GM19351 (cell line): ENCODE measurements at regions not wholly inside any gene's neighbourhood (a gene's known extent, or its start where the extent isn't known, plus 50 kb on each side); places are given as distances from the start of the nearest gene placed in this dataset.
A peak's percentile ranks its signal among the peaks of the same experiment; 100 is the strongest.

Source experiments
- ATAC-seq: cut with Tn5 transposase; IDR thresholded peaks from one replicate; pipeline ENCODE4 v1.9.1; 2021; ENCODE audit warnings: mild to moderate bottlenecking, moderate library complexity; ENCODE audit not compliant: unreplicated experiment

GRCh38 chr2:160940699-160941098, 219.5 kb upstream of the TANK start:
- peak; percentile 96 for ATAC-seq

- ATAC-seq: peak; percentile 10
Measured at GRCh38 chr2:160941290-160941846, 218.9 kb upstream of the TANK start.

- no peak for ATAC-seq
Measured at GRCh38 chr2:160942476-160943142, 217.6 kb upstream of the TANK start.

GRCh38 chr2:160943414-160943813, 216.8 kb upstream of the TANK start:
- ATAC-seq: no peak

GRCh38 chr2:160952464-160953254, 207.6 kb upstream of the TANK start:
- ATAC-seq: no peak

GRCh38 chr2:160955578-160955977, 204.7 kb upstream of the TANK start:
- no peak for ATAC-seq

- ATAC-seq: no peak
Measured at GRCh38 chr2:160956243-160956802, 203.9 kb upstream of the TANK start.

GRCh38 chr2:160963957-160964356, 196.3 kb upstream of the TANK start:
- no peak for ATAC-seq

GRCh38 chr2:160967523-160967922, 192.7 kb upstream of the TANK start:
- no peak for ATAC-seq

GRCh38 chr2:160968183-160968582, 192.0 kb upstream of the TANK start:
- ATAC-seq: no peak

GRCh38 chr2:160970052-160970965, 189.9 kb upstream of the TANK start:
- ATAC-seq: no peak

GRCh38 chr2:160973991-160974390, 186.2 kb upstream of the TANK start:
- no peak for ATAC-seq

GRCh38 chr2:160974803-160975202, 185.4 kb upstream of the TANK start:
- no peak for ATAC-seq

GRCh38 chr2:160976797-160977196, 183.4 kb upstream of the TANK start:
- no peak for ATAC-seq

- no peak for ATAC-seq
Measured at GRCh38 chr2:160977376-160977775, 182.9 kb upstream of the TANK start.

- no peak for ATAC-seq
Measured at GRCh38 chr2:160977854-160978253, 182.4 kb upstream of the TANK start.

- no peak for ATAC-seq
Measured at GRCh38 chr2:160984426-160985077, 175.7 kb upstream of the TANK start.

GRCh38 chr2:160989778-160990177, 170.4 kb upstream of the TANK start:
- no peak for ATAC-seq

GRCh38 chr2:160993654-160994061, 166.6 kb upstream of the TANK start:
- ATAC-seq: no peak
